IMR-90 (cell line): ENCODE measurements at regions not wholly inside any gene's neighbourhood (a gene's known extent, or its start where the extent isn't known, plus 50 kb on each side); places are given as distances from the start of the nearest gene placed in this dataset.

Experiments
- ATAC-seq: fragments of 200-7000 bp; cut with Tn5 transposase; 2 replicates; pipeline ENCODE4 v1.9.1; 2020; ENCODE audit warnings: low read depth, mild to moderate bottlenecking, moderate library complexity
- BruUV-seq: library from RNA; stranded (reverse); fragments of 400-500 nt; replicated peaks from 2 replicates; lab custom pipeline; 2021; lab: Mats Ljungman, UMichigan
- CTCF ChIA-PET: fragments of 300-600 bp; formaldehyde crosslinking; extraction: SDS; loops from one replicate; lab custom pipeline; 2021; ENCODE audit warnings: antibody characterized with exemption; lab: Yijun Ruan, JAX
- POLR2A ChIA-PET: fragments of 300-600 bp; sonication (Branson Sonifier 250); formaldehyde crosslinking; loops from one replicate; lab custom pipeline; 2022; ENCODE audit warnings: antibody characterized with exemption; ENCODE audit not compliant: unreplicated experiment; lab: Charles Lee
- DNase-seq: peaks from one replicate; pipeline ENCODE4 v3.0.0; 2013
- H2AFZ ChIP-seq: replicated peaks from 2 replicates; pipeline ENCODE3; 2013; ENCODE audit warnings: low read length, mild to moderate bottlenecking; ENCODE audit not compliant: poor library complexity
- H2AK5ac ChIP-seq: 2 replicates; pipeline ENCODE4 v1.6.1; 2013; ENCODE audit warnings: low read depth, low read length, inconsistent platforms
- H2AK9ac ChIP-seq: replicated peaks from 2 replicates; pipeline ENCODE3; 2013; ENCODE audit warnings: mild to moderate bottlenecking, low read depth, low read length, moderate library complexity; ENCODE audit not compliant: poor library complexity
- H2BK120ac ChIP-seq: 2 replicates; pipeline ENCODE4 v1.6.1; 2013; ENCODE audit warnings: low read depth, low read length, inconsistent platforms
- H2BK15ac ChIP-seq: 3 replicates; pipeline ENCODE4 v1.6.1; 2013; ENCODE audit warnings: low read depth, low read length, inconsistent platforms
- H2BK20ac ChIP-seq: 2 replicates; pipeline ENCODE4 v1.6.1; 2013; ENCODE audit warnings: low read depth, mild to moderate bottlenecking, inconsistent platforms, low read length, moderate library complexity
- H2BK5ac ChIP-seq: 2 replicates; pipeline ENCODE4 v1.6.1; 2013; ENCODE audit warnings: mild to moderate bottlenecking, low read depth, low read length, inconsistent platforms; ENCODE audit not compliant: poor library complexity, severe bottlenecking
- H3K14ac ChIP-seq: replicated peaks from 2 replicates; pipeline ENCODE4 v1.6.1; 2013; ENCODE audit warnings: low read depth, low read length, inconsistent platforms
- H3K18ac ChIP-seq: 2 replicates; pipeline ENCODE4 v1.6.1; 2013; ENCODE audit warnings: low read depth, low read length, control low read depth
- H3K23ac ChIP-seq: 2 replicates; pipeline ENCODE4 v1.6.1; 2013; ENCODE audit warnings: low read depth, low read length, inconsistent platforms
- H3K27ac ChIP-seq: 2 replicates; pipeline ENCODE4 v1.5.1; 2013; ENCODE audit warnings: mild to moderate bottlenecking, control low read depth, low read length; ENCODE audit not compliant: insufficient read depth
- H3K27me3 ChIP-seq: 2 replicates; pipeline ENCODE4 v1.6.1; 2013; ENCODE audit warnings: low read length; ENCODE audit not compliant: control insufficient read depth, insufficient read depth
- H3K36me3 ChIP-seq: 2 replicates; pipeline ENCODE4 v1.6.1; 2013; ENCODE audit warnings: low read length, mixed read lengths; ENCODE audit not compliant: control insufficient read depth, insufficient read depth
- H3K4ac ChIP-seq: 2 replicates; pipeline ENCODE4 v1.6.1; 2013; ENCODE audit warnings: low read depth, low read length, inconsistent platforms
- H3K4me1 ChIP-seq: 2 replicates; pipeline ENCODE4 v1.6.1; 2013; ENCODE audit warnings: low read length, mixed read lengths; ENCODE audit not compliant: control insufficient read depth, insufficient read depth
- H3K4me2 ChIP-seq: 2 replicates; pipeline ENCODE4 v1.6.1; 2013; ENCODE audit warnings: low read depth, mild to moderate bottlenecking, control low read depth, low read length, moderate library complexity
- H3K4me3 ChIP-seq: 2 replicates; pipeline ENCODE4 v1.5.1; 2013; ENCODE audit warnings: low read depth, mild to moderate bottlenecking, control low read depth, low read length, moderate library complexity; ENCODE audit not compliant: insufficient read depth
- H3K56ac ChIP-seq: 2 replicates; pipeline ENCODE4 v1.6.1; 2013; ENCODE audit warnings: low read length, inconsistent platforms; ENCODE audit not compliant: insufficient read depth; ENCODE audit errors: extremely low read depth
- H3K79me1 ChIP-seq, 2 experiments: 2 replicates each; pipeline ENCODE4 v1.6.1; 2013; ENCODE audit warnings: low read length in 2 of 2, inconsistent platforms in 1 of 2, low read depth in 1 of 2
- H3K9ac ChIP-seq: 2 replicates; pipeline ENCODE4 v1.6.1; 2013; ENCODE audit warnings: low read depth, low read length, control low read depth
- H3K9me1 ChIP-seq: 2 replicates; pipeline ENCODE4 v1.6.1; 2013; ENCODE audit warnings: low read length, inconsistent platforms; ENCODE audit not compliant: insufficient read depth
- H3K9me3 ChIP-seq: 2 replicates; pipeline ENCODE4 v1.6.1; 2013; ENCODE audit warnings: low read length; ENCODE audit not compliant: control insufficient read depth, insufficient read depth
- H4K20me1 ChIP-seq: 2 replicates; pipeline ENCODE4 v1.6.1; 2013; ENCODE audit warnings: low read length, inconsistent platforms; ENCODE audit not compliant: insufficient read depth
- H4K5ac ChIP-seq: 2 replicates; pipeline ENCODE4 v1.6.1; 2013; ENCODE audit warnings: mild to moderate bottlenecking, low read depth, low read length, control low read depth
- H4K8ac ChIP-seq, 2 experiments: 2 replicates each; pipeline ENCODE4 v1.6.1; 2013; ENCODE audit warnings: low read depth in 2 of 2, low read length in 2 of 2, control low read depth in 1 of 2, inconsistent platforms in 1 of 2
- H4K91ac ChIP-seq: 2 replicates; pipeline ENCODE4 v1.6.1; 2013; ENCODE audit warnings: low read depth, low read length, inconsistent platforms; ENCODE audit not compliant: insufficient read depth
- BHLHE40 ChIP-seq: fragments of 150-350 bp; IDR thresholded peaks from 2 replicates; pipeline ENCODE4 v1.6.1; 2016; ENCODE audit warnings: mild to moderate bottlenecking, low read depth, low read length
- CEBPB ChIP-seq: IDR thresholded peaks from 2 replicates; pipeline ENCODE4 v1.6.1; 2012; ENCODE audit warnings: low read depth, low read length, improper control_type of control experiment
- FOS ChIP-seq: fragments of 150-350 bp; IDR thresholded peaks from 2 replicates; pipeline ENCODE4 v1.6.1; 2016; ENCODE audit warnings: low read depth, low read length
- MAFK ChIP-seq: IDR thresholded peaks from 2 replicates; pipeline ENCODE4 v1.6.1; 2012; ENCODE audit warnings: low read depth, low read length, improper control_type of control experiment
- NFE2L2 ChIP-seq: fragments of 150-350 bp; IDR thresholded peaks from 2 replicates; pipeline ENCODE4 v1.6.1; 2016; ENCODE audit warnings: low read depth, mild to moderate bottlenecking, low read length
- POLR2A ChIP-seq: IDR thresholded peaks from 2 replicates; pipeline ENCODE4 v1.6.1; 2012; ENCODE audit warnings: mild to moderate bottlenecking, low read depth, low read length
- RAD21 ChIP-seq: IDR thresholded peaks from 2 replicates; pipeline ENCODE4 v1.6.1; 2012; ENCODE audit warnings: low read length, improper control_type of control experiment
- SMC3 ChIP-seq: fragments of 150-350 bp; IDR thresholded peaks from 2 replicates; pipeline ENCODE4 v1.6.1; 2016; ENCODE audit warnings: low read depth, mild to moderate bottlenecking, antibody characterized with exemption, low read length, moderate library complexity
- WGBS, 2 experiments: methylation state at CpG; one replicate each; pipeline versions ENCODE4 v1.1.5 to v1.1.7; 2013; ENCODE audit warnings: missing lambda C conversion rate in 2 of 2; ENCODE audit not compliant: insufficient read length in 1 of 2; ENCODE audit errors: extremely low coverage in 2 of 2; 5-methylcytosine and 5-hydroxymethylcytosine counted together
- dilution Hi-C: fragments of 300-500 bp; cut with HindIII; formaldehyde crosslinking; loops from one replicate; pipeline ENCODE4 v1.14.3; 2018; ENCODE audit warnings: low sequenced_read_pairs; ENCODE audit not compliant: unreplicated experiment
- in situ Hi-C: fragments of 300-500 bp; cut with MboI; formaldehyde crosslinking; loops from 3 replicates; pipeline ENCODE4 v1.14.3; 2019; ENCODE audit warnings: low sequenced_read_pairs, inconsistent platforms, mixed read lengths
- intact Hi-C: fragments of 100-400 bp; cut with micrococcal nuclease; formaldehyde crosslinking; loops from 2 replicates; pipeline ENCODE4 v1.10.0; 2022
- TF ChIP-seq, protein P1 (sequence below): fragments of 150-350 bp; IDR thresholded peaks from 2 replicates; pipeline ENCODE4 v1.6.1; 2016; ENCODE audit warnings: low read depth, mild to moderate bottlenecking, low read length, moderate library complexity, borderline replicate concordance

DNA sequence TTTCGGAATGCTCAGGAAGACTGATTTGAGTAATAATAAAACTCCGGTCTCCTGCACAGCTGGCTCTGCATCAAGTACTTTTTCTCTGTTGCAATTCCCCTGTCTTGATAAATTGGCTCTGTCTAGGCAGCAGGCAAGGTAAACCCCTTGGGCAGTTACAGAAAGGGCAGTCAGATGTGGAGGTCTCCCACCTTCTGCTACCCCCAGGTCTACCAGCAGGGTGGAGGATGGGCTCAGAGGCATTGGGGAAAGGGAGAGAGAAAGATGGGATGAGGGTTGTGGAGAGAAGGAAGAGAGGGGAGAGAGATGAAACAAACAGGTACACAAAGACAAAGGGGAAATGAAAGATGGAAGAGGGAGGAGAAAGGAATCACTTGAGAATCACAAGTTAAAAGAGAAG, 156.8 kb downstream of the MIS18A start:
- POLR2A ChIA-PET = no interaction called here

More for the DNA sequence above, 156.8 kb downstream of the MIS18A start:
- Histone ChIP-seq H3K4me1 (no peaks in the 10 kb centered on the region), H2BK15ac (no peak overlapping the region), H3K27me3 (no peaks in the 10 kb centered on the region), H3K79me1 (no peaks in the 10 kb centered on the region), H2BK5ac (no peak overlapping the region), H2BK20ac (no peak overlapping the region), H3K56ac (no peak overlapping the region), H3K23ac (no peak overlapping the region), H3K14ac (no peak overlapping the region), H3K18ac (no peak overlapping the region), H4K5ac (no peak overlapping the region), H3K27ac (no peak overlapping the region), H3K9me1 (no peaks in the 10 kb centered on the region), H3K36me3 (no peaks in the 10 kb centered on the region), H2AK5ac (no peak overlapping the region), H3K4ac (no peak overlapping the region), H4K20me1 (no peaks in the 10 kb centered on the region), H3K4me2 (no peak overlapping the region), H3K9me3 (peaks cover 2% of the 10 kb centered on the region; the same call in 1 of the 2 replicates), H2AFZ (no peak overlapping the region), H4K91ac (no peak overlapping the region), H3K4me3 (no peak overlapping the region), H4K8ac (no peak overlapping the region), H2AK9ac (no peak overlapping the region), H2BK120ac (no peak overlapping the region), H3K9ac (no peak overlapping the region)
- TF ChIP-seq, protein P1, sequence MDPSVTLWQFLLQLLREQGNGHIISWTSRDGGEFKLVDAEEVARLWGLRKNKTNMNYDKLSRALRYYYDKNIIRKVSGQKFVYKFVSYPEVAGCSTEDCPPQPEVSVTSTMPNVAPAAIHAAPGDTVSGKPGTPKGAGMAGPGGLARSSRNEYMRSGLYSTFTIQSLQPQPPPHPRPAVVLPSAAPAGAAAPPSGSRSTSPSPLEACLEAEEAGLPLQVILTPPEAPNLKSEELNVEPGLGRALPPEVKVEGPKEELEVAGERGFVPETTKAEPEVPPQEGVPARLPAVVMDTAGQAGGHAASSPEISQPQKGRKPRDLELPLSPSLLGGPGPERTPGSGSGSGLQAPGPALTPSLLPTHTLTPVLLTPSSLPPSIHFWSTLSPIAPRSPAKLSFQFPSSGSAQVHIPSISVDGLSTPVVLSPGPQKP = no peak
- TF ChIP-seq POLR2A = no peak
- TF ChIP-seq MAFK = no peak
- TF ChIP-seq NFE2L2 = no peak
- TF ChIP-seq FOS = no peak
- TF ChIP-seq BHLHE40 = no peak
- no peak for TF ChIP-seq CEBPB
- no peak for TF ChIP-seq RAD21
- TF ChIP-seq SMC3 = no peak
- WGBS, 2 experiments = no CpG with 5 or more reads among the region's 2 CpGs
- dilution Hi-C loops = no loop called here
- CTCF ChIA-PET = no interaction called here
- in situ Hi-C loops = no loop called here
- no peak for DNase-seq
- intact Hi-C loops = no loop called here
- ATAC-seq = no peak
- no TSS peak for BruUV-seq
